ENCODE measurements at regions not wholly inside any gene's neighbourhood (a gene's known extent, or its start where the extent isn't known, plus 50 kb on each side); places are given as distances from the start of the nearest gene placed in this dataset.
"Not testable (repeated sequence)": the region's sequence is repeated elsewhere in the genome, so short reads cannot be mapped to it uniquely, and the experiment has no call there.

- Histone ChIP-seq H2AFZ (no peak overlapping the region), H3K36me3 (replicated peaks; ENCODE audit: insufficient read depth, low read depth) (no peaks in the 10 kb centered on the region), H3K9me2 (replicated peaks; ENCODE audit: insufficient read depth) (no peaks in the 10 kb centered on the region), H3K4me2 (no peak overlapping the region), H3K27me3 (no peaks in the 10 kb centered on the region), H3K9me3 (ENCODE audit: low read depth) (no peaks in the 10 kb centered on the region), H3K4me3 (no peak overlapping the region), H3K79me2 (no peaks in the 10 kb centered on the region), H3K4me1 (ENCODE audit: insufficient read depth) (no peaks in the 10 kb centered on the region), H4K20me1 (ENCODE audit: insufficient read depth, poor library complexity, severe bottlenecking) (no peaks in the 10 kb centered on the region), H3K27ac (no peak overlapping the region)
- DNase-seq (ENCODE audit: low spot score) = no peak
- no peak for TF ChIP-seq EZH2 (IDR thresholded peaks at IDR 0.05; ENCODE audit: borderline replicate concordance)
- no peak for TF ChIP-seq CTCF (IDR thresholded peaks at IDR 0.05; ENCODE audit: poor library complexity)
- TF ChIP-seq EZH2phosphoT487 (IDR thresholded peaks at IDR 0.05; ENCODE audit: low read depth, severe bottlenecking, unreplicated experiment) = no peak
- 74% methylated on average over 2 of the region's 2 CpGs for WGBS (ENCODE audit: low lambda C conversion rate, missing lambda C conversion rate)
Measured at GRCh38 chr1:172790245-172790644, 131.3 kb downstream of the FASLG start.

- 69% methylated on average over 3 of the region's 3 CpGs for WGBS (ENCODE audit: low lambda C conversion rate, missing lambda C conversion rate)
- TF ChIP-seq EZH2phosphoT487 (IDR thresholded peaks at IDR 0.05; ENCODE audit: low read depth, severe bottlenecking, unreplicated experiment) (no peak), CTCF (IDR thresholded peaks at IDR 0.05; ENCODE audit: poor library complexity) (no peak), EZH2 (IDR thresholded peaks at IDR 0.05; ENCODE audit: borderline replicate concordance) (no peak)
- Histone ChIP-seq H3K27ac (no peak overlapping the region), H3K27me3 (no peaks in the 10 kb centered on the region), H3K9me3 (ENCODE audit: low read depth) (no peaks in the 10 kb centered on the region), H3K36me3 (replicated peaks; ENCODE audit: insufficient read depth, low read depth) (no peaks in the 10 kb centered on the region), H3K4me2 (no peak overlapping the region), H3K4me3 (no peak overlapping the region), H3K79me2 (no peaks in the 10 kb centered on the region), H3K4me1 (ENCODE audit: insufficient read depth) (no peaks in the 10 kb centered on the region), H2AFZ (no peak overlapping the region), H3K9me2 (replicated peaks; ENCODE audit: insufficient read depth) (no peaks in the 10 kb centered on the region), H4K20me1 (ENCODE audit: insufficient read depth, poor library complexity, severe bottlenecking) (no peaks in the 10 kb centered on the region)
- DNase-seq (ENCODE audit: low spot score) = no peak
Measured at GRCh38 chr1:172793823-172794222, 134.9 kb downstream of the FASLG start.

GRCh38 chr1:172795741-172796140, 136.8 kb downstream of the FASLG start:
- DNase-seq (ENCODE audit: low spot score) = no peak
- Histone ChIP-seq H3K79me2 (no peaks in the 10 kb centered on the region), H3K9me2 (replicated peaks; ENCODE audit: insufficient read depth) (no peaks in the 10 kb centered on the region), H3K4me2 (no peak overlapping the region), H3K36me3 (replicated peaks; ENCODE audit: insufficient read depth, low read depth) (no peaks in the 10 kb centered on the region), H3K4me3 (no peak overlapping the region), H3K4me1 (ENCODE audit: insufficient read depth) (no peaks in the 10 kb centered on the region), H4K20me1 (ENCODE audit: insufficient read depth, poor library complexity, severe bottlenecking) (no peaks in the 10 kb centered on the region), H2AFZ (no peak overlapping the region), H3K27ac (no peak overlapping the region), H3K27me3 (no peaks in the 10 kb centered on the region), H3K9me3 (ENCODE audit: low read depth) (no peaks in the 10 kb centered on the region)
- WGBS (ENCODE audit: low lambda C conversion rate, missing lambda C conversion rate) = 95% methylated on average over 4 of the region's 4 CpGs
- TF ChIP-seq CTCF (IDR thresholded peaks at IDR 0.05; ENCODE audit: poor library complexity) (no peak), EZH2phosphoT487 (IDR thresholded peaks at IDR 0.05; ENCODE audit: low read depth, severe bottlenecking, unreplicated experiment) (no peak), EZH2 (IDR thresholded peaks at IDR 0.05; ENCODE audit: borderline replicate concordance) (no peak)

GRCh38 chr1:172799804-172800203, 140.9 kb downstream of the FASLG start:
- H3K79me2 ChIP-seq; DNase-seq (ENCODE audit: low spot score); H3K9me3 ChIP-seq (ENCODE audit: low read depth); H3K4me3 ChIP-seq; H3K27ac ChIP-seq; H3K4me2 ChIP-seq; H2AFZ ChIP-seq; H3K9me2 ChIP-seq (replicated peaks; ENCODE audit: insufficient read depth); H4K20me1 ChIP-seq (ENCODE audit: insufficient read depth, poor library complexity, severe bottlenecking); H3K36me3 ChIP-seq (replicated peaks; ENCODE audit: insufficient read depth, low read depth); H3K4me1 ChIP-seq (ENCODE audit: insufficient read depth); H3K27me3 ChIP-seq: not testable (repeated sequence)
- WGBS (ENCODE audit: low lambda C conversion rate, missing lambda C conversion rate) = 90% methylated on average over 9 of the region's 9 CpGs
